ENCODE measurements at regions not wholly inside any gene's neighbourhood (a gene's known extent, or its start where the extent isn't known, plus 50 kb on each side); places are given as distances from the start of the nearest gene placed in this dataset.

DNA sequence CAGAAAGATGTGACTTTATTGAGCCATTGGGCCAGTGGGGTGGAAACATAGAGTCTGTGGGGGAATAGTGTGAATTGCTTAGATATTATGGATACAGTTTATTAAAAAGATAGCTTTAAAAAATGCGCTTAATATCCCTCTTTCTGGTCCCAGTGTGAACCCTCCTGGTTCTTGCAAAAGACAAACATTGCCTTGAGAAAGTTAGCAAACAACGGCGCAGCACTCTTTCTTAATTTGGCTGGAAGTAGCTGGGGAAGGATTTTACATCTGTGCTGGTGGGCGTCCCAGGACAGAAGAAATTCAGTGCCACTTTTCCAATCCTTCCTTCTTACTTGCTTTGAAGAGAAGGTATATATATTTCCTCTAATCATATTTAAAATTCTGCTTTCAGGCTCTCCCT is 191.4 kb upstream of the ZFP64 start:
- H3K9me3 Mint-ChIP-seq = peaks cover 24% of the 10 kb centered on the region
- H3K27ac Mint-ChIP-seq = no peak overlapping the region
- H3K36me3 Mint-ChIP-seq = peaks cover 3% of the 10 kb centered on the region
- CTCF ChIA-PET = interaction anchor here (1.2 to 4.1 kb wide), 2 partner anchors 58 to 70 kb away, joined by 6 to 16 read pairs; no protein-coding TSS in a partner anchor
- no peak for ATAC-seq
- H3K4me3 Mint-ChIP-seq = no peak overlapping the region
- POLR2A ChIA-PET = no interaction called here
- TF ChIP-seq, protein P1, sequence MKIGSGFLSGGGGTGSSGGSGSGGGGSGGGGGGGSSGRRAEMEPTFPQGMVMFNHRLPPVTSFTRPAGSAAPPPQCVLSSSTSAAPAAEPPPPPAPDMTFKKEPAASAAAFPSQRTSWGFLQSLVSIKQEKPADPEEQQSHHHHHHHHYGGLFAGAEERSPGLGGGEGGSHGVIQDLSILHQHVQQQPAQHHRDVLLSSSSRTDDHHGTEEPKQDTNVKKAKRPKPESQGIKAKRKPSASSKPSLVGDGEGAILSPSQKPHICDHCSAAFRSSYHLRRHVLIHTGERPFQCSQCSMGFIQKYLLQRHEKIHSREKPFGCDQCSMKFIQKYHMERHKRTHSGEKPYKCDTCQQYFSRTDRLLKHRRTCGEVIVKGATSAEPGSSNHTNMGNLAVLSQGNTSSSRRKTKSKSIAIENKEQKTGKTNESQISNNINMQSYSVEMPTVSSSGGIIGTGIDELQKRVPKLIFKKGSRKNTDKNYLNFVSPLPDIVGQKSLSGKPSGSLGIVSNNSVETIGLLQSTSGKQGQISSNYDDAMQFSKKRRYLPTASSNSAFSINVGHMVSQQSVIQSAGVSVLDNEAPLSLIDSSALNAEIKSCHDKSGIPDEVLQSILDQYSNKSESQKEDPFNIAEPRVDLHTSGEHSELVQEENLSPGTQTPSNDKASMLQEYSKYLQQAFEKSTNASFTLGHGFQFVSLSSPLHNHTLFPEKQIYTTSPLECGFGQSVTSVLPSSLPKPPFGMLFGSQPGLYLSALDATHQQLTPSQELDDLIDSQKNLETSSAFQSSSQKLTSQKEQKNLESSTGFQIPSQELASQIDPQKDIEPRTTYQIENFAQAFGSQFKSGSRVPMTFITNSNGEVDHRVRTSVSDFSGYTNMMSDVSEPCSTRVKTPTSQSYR (CRISPR knock-in tag; IDR thresholded peaks at IDR 0.05) = no peak
- TF ChIP-seq HMGA2 (CRISPR knock-in tag; IDR thresholded peaks at IDR 0.05) (no peak), SP1 (CRISPR knock-in tag; conservative IDR thresholded peaks at IDR 0.05) (no peak), SMAD3 (CRISPR knock-in tag; IDR thresholded peaks at IDR 0.05; ENCODE audit: borderline replicate concordance) (no peak), GABPB1 (CRISPR knock-in tag; IDR thresholded peaks at IDR 0.05) (no peak)
- no peaks in the 10 kb centered on the region for H3K27me3 Mint-ChIP-seq (ENCODE audit: low read depth)
- no peak for DNase-seq (ENCODE audit: low spot score)
- no peaks in the 10 kb centered on the region for H3K4me1 Mint-ChIP-seq

DNA sequence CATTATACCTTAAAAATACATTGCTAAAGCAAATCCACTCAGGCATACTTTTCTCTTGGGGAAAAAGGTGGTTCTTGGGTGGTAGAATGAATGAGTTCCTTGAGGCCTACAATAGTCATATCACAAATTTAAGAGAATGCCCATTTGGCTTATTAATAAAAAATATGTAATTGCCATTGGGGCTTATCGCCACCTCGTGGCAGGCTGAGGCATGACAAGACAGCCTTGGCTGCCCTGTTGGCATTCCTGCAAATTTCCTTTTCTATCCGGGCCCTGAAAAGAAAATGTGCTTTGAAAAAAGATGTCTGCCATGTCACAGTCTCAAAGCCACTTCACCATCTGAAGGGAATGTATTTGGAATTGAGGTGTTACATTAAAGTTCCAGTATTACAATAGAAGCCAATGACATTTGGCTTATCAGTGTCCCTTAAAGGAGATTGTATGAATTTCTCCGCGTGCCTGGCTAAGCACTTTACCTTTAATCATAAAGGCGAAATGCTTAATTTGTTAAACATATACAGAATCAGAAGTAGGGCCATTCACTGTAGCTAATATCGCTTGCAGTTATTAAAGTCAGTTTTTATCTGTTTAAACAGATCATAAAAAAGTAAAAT is 188.3 kb upstream of the ZFP64 start:
- POLR2A ChIA-PET = no interaction called here
- CTCF ChIA-PET = interaction anchor here (4.1 kb wide), 1 partner anchor 67 kb away, joined by 16 read pairs; no protein-coding TSS in a partner anchor

More for the DNA sequence above, 188.3 kb upstream of the ZFP64 start:
- Mint-ChIP-seq H3K4me1 (no peaks in the 10 kb centered on the region), H3K9me3 (peaks cover 17% of the 10 kb centered on the region), H3K36me3 (peaks cover 3% of the 10 kb centered on the region), H3K27ac (no peak overlapping the region), H3K27me3 (ENCODE audit: low read depth) (no peaks in the 10 kb centered on the region), H3K4me3 (no peak overlapping the region)
- no peak for ATAC-seq
- DNase-seq (ENCODE audit: low spot score) = peak; percentile 57
- TF ChIP-seq, protein P2, sequence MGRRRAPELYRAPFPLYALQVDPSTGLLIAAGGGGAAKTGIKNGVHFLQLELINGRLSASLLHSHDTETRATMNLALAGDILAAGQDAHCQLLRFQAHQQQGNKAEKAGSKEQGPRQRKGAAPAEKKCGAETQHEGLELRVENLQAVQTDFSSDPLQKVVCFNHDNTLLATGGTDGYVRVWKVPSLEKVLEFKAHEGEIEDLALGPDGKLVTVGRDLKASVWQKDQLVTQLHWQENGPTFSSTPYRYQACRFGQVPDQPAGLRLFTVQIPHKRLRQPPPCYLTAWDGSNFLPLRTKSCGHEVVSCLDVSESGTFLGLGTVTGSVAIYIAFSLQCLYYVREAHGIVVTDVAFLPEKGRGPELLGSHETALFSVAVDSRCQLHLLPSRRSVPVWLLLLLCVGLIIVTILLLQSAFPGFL (CRISPR knock-in tag; IDR thresholded peaks at IDR 0.05; ENCODE audit: borderline replicate concordance) = no peak
- TF ChIP-seq, protein P3, sequence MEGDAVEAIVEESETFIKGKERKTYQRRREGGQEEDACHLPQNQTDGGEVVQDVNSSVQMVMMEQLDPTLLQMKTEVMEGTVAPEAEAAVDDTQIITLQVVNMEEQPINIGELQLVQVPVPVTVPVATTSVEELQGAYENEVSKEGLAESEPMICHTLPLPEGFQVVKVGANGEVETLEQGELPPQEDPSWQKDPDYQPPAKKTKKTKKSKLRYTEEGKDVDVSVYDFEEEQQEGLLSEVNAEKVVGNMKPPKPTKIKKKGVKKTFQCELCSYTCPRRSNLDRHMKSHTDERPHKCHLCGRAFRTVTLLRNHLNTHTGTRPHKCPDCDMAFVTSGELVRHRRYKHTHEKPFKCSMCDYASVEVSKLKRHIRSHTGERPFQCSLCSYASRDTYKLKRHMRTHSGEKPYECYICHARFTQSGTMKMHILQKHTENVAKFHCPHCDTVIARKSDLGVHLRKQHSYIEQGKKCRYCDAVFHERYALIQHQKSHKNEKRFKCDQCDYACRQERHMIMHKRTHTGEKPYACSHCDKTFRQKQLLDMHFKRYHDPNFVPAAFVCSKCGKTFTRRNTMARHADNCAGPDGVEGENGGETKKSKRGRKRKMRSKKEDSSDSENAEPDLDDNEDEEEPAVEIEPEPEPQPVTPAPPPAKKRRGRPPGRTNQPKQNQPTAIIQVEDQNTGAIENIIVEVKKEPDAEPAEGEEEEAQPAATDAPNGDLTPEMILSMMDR (IDR thresholded peaks at IDR 0.05) = peak; percentile 88
- no peak for TF ChIP-seq NR2C2 (CRISPR knock-in tag; IDR thresholded peaks at IDR 0.05)
- TF ChIP-seq, protein P4, sequence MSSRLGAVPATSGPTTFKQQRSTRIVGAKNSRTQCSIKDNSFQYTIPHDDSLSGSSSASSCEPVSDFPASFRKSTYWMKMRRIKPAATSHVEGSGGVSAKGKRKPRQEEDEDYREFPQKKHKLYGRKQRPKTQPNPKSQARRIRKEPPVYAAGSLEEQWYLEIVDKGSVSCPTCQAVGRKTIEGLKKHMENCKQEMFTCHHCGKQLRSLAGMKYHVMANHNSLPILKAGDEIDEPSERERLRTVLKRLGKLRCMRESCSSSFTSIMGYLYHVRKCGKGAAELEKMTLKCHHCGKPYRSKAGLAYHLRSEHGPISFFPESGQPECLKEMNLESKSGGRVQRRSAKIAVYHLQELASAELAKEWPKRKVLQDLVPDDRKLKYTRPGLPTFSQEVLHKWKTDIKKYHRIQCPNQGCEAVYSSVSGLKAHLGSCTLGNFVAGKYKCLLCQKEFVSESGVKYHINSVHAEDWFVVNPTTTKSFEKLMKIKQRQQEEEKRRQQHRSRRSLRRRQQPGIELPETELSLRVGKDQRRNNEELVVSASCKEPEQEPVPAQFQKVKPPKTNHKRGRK (CRISPR knock-in tag; IDR thresholded peaks at IDR 0.05; ENCODE audit: borderline replicate concordance) = no peak
- TF ChIP-seq, protein P5, sequence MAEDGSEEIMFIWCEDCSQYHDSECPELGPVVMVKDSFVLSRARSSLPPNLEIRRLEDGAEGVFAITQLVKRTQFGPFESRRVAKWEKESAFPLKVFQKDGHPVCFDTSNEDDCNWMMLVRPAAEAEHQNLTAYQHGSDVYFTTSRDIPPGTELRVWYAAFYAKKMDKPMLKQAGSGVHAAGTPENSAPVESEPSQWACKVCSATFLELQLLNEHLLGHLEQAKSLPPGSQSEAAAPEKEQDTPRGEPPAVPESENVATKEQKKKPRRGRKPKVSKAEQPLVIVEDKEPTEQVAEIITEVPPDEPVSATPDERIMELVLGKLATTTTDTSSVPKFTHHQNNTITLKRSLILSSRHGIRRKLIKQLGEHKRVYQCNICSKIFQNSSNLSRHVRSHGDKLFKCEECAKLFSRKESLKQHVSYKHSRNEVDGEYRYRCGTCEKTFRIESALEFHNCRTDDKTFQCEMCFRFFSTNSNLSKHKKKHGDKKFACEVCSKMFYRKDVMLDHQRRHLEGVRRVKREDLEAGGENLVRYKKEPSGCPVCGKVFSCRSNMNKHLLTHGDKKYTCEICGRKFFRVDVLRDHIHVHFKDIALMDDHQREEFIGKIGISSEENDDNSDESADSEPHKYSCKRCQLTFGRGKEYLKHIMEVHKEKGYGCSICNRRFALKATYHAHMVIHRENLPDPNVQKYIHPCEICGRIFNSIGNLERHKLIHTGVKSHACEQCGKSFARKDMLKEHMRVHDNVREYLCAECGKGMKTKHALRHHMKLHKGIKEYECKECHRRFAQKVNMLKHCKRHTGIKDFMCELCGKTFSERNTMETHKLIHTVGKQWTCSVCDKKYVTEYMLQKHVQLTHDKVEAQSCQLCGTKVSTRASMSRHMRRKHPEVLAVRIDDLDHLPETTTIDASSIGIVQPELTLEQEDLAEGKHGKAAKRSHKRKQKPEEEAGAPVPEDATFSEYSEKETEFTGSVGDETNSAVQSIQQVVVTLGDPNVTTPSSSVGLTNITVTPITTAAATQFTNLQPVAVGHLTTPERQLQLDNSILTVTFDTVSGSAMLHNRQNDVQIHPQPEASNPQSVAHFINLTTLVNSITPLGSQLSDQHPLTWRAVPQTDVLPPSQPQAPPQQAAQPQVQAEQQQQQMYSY (CRISPR knock-in tag; IDR thresholded peaks at IDR 0.05) = no peak
- TF ChIP-seq, protein P6, sequence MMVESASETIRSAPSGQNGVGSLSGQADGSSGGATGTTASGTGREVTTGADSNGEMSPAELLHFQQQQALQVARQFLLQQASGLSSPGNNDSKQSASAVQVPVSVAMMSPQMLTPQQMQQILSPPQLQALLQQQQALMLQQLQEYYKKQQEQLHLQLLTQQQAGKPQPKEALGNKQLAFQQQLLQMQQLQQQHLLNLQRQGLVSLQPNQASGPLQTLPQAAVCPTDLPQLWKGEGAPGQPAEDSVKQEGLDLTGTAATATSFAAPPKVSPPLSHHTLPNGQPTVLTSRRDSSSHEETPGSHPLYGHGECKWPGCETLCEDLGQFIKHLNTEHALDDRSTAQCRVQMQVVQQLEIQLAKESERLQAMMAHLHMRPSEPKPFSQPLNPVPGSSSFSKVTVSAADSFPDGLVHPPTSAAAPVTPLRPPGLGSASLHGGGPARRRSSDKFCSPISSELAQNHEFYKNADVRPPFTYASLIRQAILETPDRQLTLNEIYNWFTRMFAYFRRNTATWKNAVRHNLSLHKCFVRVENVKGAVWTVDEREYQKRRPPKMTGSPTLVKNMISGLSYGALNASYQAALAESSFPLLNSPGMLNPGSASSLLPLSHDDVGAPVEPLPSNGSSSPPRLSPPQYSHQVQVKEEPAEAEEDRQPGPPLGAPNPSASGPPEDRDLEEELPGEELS (CRISPR knock-in tag; IDR thresholded peaks at IDR 0.05) = no peak

All from WTC11 (cell line).